OCI-LY3 (cell line): ENCODE measurements at regions not wholly inside any gene's neighbourhood (a gene's known extent, or its start where the extent isn't known, plus 50 kb on each side); places are given as distances from the start of the nearest gene placed in this dataset.

Experiments
- H2AFZ ChIP-seq: fragments of 200-600, 300-600 bp; shearing (Covaris generic); 2 replicates; pipeline ENCODE4 v1.6.0; 2014; ENCODE audit warnings: antibody characterized with exemption, low read depth, low read length
- H3K27ac ChIP-seq: fragments of 200-600, 300-600 bp; sonication (generic); 2 replicates; pipeline ENCODE4 v1.5.1; 2014; ENCODE audit warnings: mild to moderate bottlenecking, low read length, moderate library complexity, mixed read lengths
- H3K27me3 ChIP-seq: fragments of 200-600, 300-600 bp; sonication (generic); 2 replicates; pipeline ENCODE4 v1.6.1; 2014; ENCODE audit warnings: low read depth, low read length, mixed read lengths
- H3K36me3 ChIP-seq: fragments of 200-600, 300-600 bp; sonication (generic); replicated peaks from 2 replicates; pipeline ENCODE3; 2014; ENCODE audit warnings: low read depth, low read length, mixed read lengths
- H3K4me1 ChIP-seq: fragments of 300-600, 200-600 bp; sonication (generic); 2 replicates; pipeline ENCODE4 v1.6.1; 2014; ENCODE audit warnings: low read length, mixed read lengths
- H3K4me2 ChIP-seq: fragments of 200-600, 300-600 bp; sonication (generic); 2 replicates; pipeline ENCODE4 v1.6.1; 2014; ENCODE audit warnings: low read length, mixed read lengths
- H3K4me3 ChIP-seq: fragments of 300-600, 200-600 bp; sonication (generic); 2 replicates; pipeline ENCODE4 v1.5.1; 2014; ENCODE audit warnings: antibody characterized with exemption, mild to moderate bottlenecking, low read length, moderate library complexity
- H3K79me2 ChIP-seq: fragments of 300-600, 200-600 bp; shearing (Covaris generic); 2 replicates; pipeline ENCODE4 v1.6.1; 2014; ENCODE audit warnings: mild to moderate bottlenecking, low read length, mixed read lengths
- H3K9ac ChIP-seq: fragments of 300-600, 200-600 bp; shearing (Covaris generic); 2 replicates; pipeline ENCODE4 v1.6.0; 2014; ENCODE audit warnings: mild to moderate bottlenecking, low read length, moderate library complexity
- H3K9me3 ChIP-seq: fragments of 200-600, 300-600 bp; shearing (Covaris generic); 2 replicates; pipeline ENCODE4 v1.6.1; 2014; ENCODE audit warnings: low read length, mixed read lengths; ENCODE audit not compliant: insufficient read depth
- H4K20me1 ChIP-seq: fragments of 200-600, 300-600 bp; sonication (generic); 2 replicates; pipeline ENCODE4 v1.6.1; 2016; ENCODE audit warnings: low read length, mixed read lengths; ENCODE audit not compliant: insufficient read depth
- CTCF ChIP-seq: fragments of 200-600, 300-600 bp; sonication (generic); IDR thresholded peaks from 2 replicates; pipeline ENCODE4 v1.5.1; 2014; ENCODE audit warnings: antibody characterized with exemption, low read length, low read depth
- EZH2phosphoT487 ChIP-seq: fragments of 200-600 bp; shearing (Covaris generic); IDR thresholded peaks from 2 replicates; pipeline ENCODE4 v1.6.1; 2018; ENCODE audit warnings: antibody characterized with exemption, mixed run types, low read depth

GRCh38 chr3:187871204-187871591 is 125.9 kb upstream of the BCL6 start:
- Histone ChIP-seq H3K9ac (no peak overlapping the region), H3K4me2 (no peak overlapping the region), H3K27ac (no peak overlapping the region), H3K4me1 (peaks cover 33% of the 10 kb centered on the region), H3K79me2 (no peaks in the 10 kb centered on the region), H2AFZ (no peak overlapping the region), H3K27me3 (0 out of 2 replicates have a peak, but pooled peaks cover 5% of the 10 kb centered on the region), H3K4me3 (no peak overlapping the region), H4K20me1 (no peaks in the 10 kb centered on the region), H3K9me3 (no peaks in the 10 kb centered on the region), H3K36me3 (no peaks in the 10 kb centered on the region)
- TF ChIP-seq CTCF (no peak), EZH2phosphoT487 (no peak)

- Histone ChIP-seq H2AFZ (no peak overlapping the region), H3K4me3 (no peak overlapping the region), H3K4me2 (no peak overlapping the region), H3K9ac (no peak overlapping the region), H3K27ac (no peak overlapping the region), H3K4me1 (peaks cover 33% of the 10 kb centered on the region), H3K36me3 (no peaks in the 10 kb centered on the region), H4K20me1 (no peaks in the 10 kb centered on the region), H3K27me3 (0 out of 2 replicates have a peak, but pooled peaks cover 5% of the 10 kb centered on the region), H3K79me2 (no peaks in the 10 kb centered on the region), H3K9me3 (no peaks in the 10 kb centered on the region)
- no peak for TF ChIP-seq CTCF
Measured at GRCh38 chr3:187871848-187872247, 126.6 kb upstream of the BCL6 start.

GRCh38 chr3:187873843-187874242 is 128.6 kb upstream of the BCL6 start:
- no peak overlapping the region for H3K9ac ChIP-seq
- no peaks in the 10 kb centered on the region for H3K36me3 ChIP-seq
- H3K4me2 ChIP-seq, result no peak overlapping the region
- no peaks in the 10 kb centered on the region for H3K9me3 ChIP-seq
- H3K27ac ChIP-seq, result no peak overlapping the region
- H3K4me1 ChIP-seq, result peaks cover 34% of the 10 kb centered on the region
- H3K79me2 ChIP-seq, result no peaks in the 10 kb centered on the region
- TF ChIP-seq CTCF (no peak), EZH2phosphoT487 (no peak)
- H2AFZ ChIP-seq, result no peak overlapping the region
- H3K27me3 ChIP-seq, result peaks cover 13% of the 10 kb centered on the region
- H4K20me1 ChIP-seq, result no peaks in the 10 kb centered on the region
- H3K4me3 ChIP-seq, result no peak overlapping the region

- peaks cover 21% of the 10 kb centered on the region for H3K4me1 ChIP-seq
- H3K4me2 ChIP-seq, result no peak overlapping the region
- TF ChIP-seq CTCF (no peak), EZH2phosphoT487 (no peak)
- H3K36me3 ChIP-seq, result no peaks in the 10 kb centered on the region
- no peak overlapping the region for H3K27ac ChIP-seq
- H3K79me2 ChIP-seq, result no peaks in the 10 kb centered on the region
- no peaks in the 10 kb centered on the region for H4K20me1 ChIP-seq
- no peaks in the 10 kb centered on the region for H3K9me3 ChIP-seq
- H2AFZ ChIP-seq, result no peak overlapping the region
- H3K9ac ChIP-seq, result no peak overlapping the region
- H3K4me3 ChIP-seq, result no peak overlapping the region
- peaks cover 13% of the 10 kb centered on the region for H3K27me3 ChIP-seq
Measured at GRCh38 chr3:187875863-187876262, 130.6 kb upstream of the BCL6 start.
